ENCODE measurements at regions not wholly inside any gene's neighbourhood (a gene's known extent, or its start where the extent isn't known, plus 50 kb on each side); places are given as distances from the start of the nearest gene placed in this dataset.

- Histone ChIP-seq H3K4me1 (ENCODE audit: control insufficient read depth, extremely low read depth, insufficient read depth, low read length) (no peaks in the 10 kb centered on the region), H2AFZ (ENCODE audit: low read length) (no peak overlapping the region), H3K9me3 (ENCODE audit: control insufficient read depth, insufficient read depth, low read depth, low read length) (no peaks in the 10 kb centered on the region), H3K9ac (ENCODE audit: insufficient read depth, low read length) (no peak overlapping the region), H3K36me3 (ENCODE audit: control insufficient read depth, insufficient read depth, low read length) (no peaks in the 10 kb centered on the region), H4K20me1 (ENCODE audit: control insufficient read depth, extremely low read depth, insufficient read depth, low read length) (no peaks in the 10 kb centered on the region), H3K4me3 (replicated peaks in 1 of 4; ENCODE audit: control extremely low read depth in 1 of 4, insufficient read depth in 1 of 4, low read depth in 3 of 4, low read length in 4 of 4) (no peak overlapping the region), H3K79me2 (ENCODE audit: control insufficient read depth, insufficient read depth, low read length) (no peaks in the 10 kb centered on the region), H3K27ac (ENCODE audit: insufficient read depth, low read length) (no peak overlapping the region), H3K4me2 (ENCODE audit: extremely low read depth, insufficient read depth, low read length) (no peak overlapping the region), H3K27me3 (ENCODE audit: control insufficient read depth, insufficient read depth, low read length) (no peaks in the 10 kb centered on the region)
- TF ChIP-seq EZH2 (IDR thresholded peaks at IDR 0.05; ENCODE audit: low read length, missing control alignments) (no peak), CTCF (conservative IDR thresholded peaks at IDR 0.05 in 1 of 2, IDR thresholded peaks at IDR 0.05 in 1 of 2; ENCODE audit: low read depth in 1 of 2, low read length in 2 of 2) (no peak)
- no peak for DNase-seq (ENCODE audit: low read depth in 2 of 2)
Measured at GRCh38 chr20:22939181-22939580, 95.9 kb upstream of the SSTR4 start.

GRCh38 chr20:22940350-22940749 is 94.8 kb upstream of the SSTR4 start:
- H4K20me1 ChIP-seq (ENCODE audit: control insufficient read depth, extremely low read depth, insufficient read depth, low read length), result no peaks in the 10 kb centered on the region
- no peaks in the 10 kb centered on the region for H3K79me2 ChIP-seq (ENCODE audit: control insufficient read depth, insufficient read depth, low read length)
- H3K36me3 ChIP-seq (ENCODE audit: control insufficient read depth, insufficient read depth, low read length), result no peaks in the 10 kb centered on the region
- TF ChIP-seq EZH2 (IDR thresholded peaks at IDR 0.05; ENCODE audit: low read length, missing control alignments), result no peak
- H3K9ac ChIP-seq (ENCODE audit: insufficient read depth, low read length), result no peak overlapping the region
- DNase-seq (ENCODE audit: low read depth in 2 of 2), result no peak
- H3K4me1 ChIP-seq (ENCODE audit: control insufficient read depth, extremely low read depth, insufficient read depth, low read length), result no peaks in the 10 kb centered on the region
- H3K4me3 ChIP-seq (replicated peaks in 1 of 4; ENCODE audit: control extremely low read depth in 1 of 4, insufficient read depth in 1 of 4, low read depth in 3 of 4, low read length in 4 of 4), result no peak overlapping the region
- no peaks in the 10 kb centered on the region for H3K9me3 ChIP-seq (ENCODE audit: control insufficient read depth, insufficient read depth, low read depth, low read length)
- H3K4me2 ChIP-seq (ENCODE audit: extremely low read depth, insufficient read depth, low read length), result no peak overlapping the region
- no peak overlapping the region for H3K27ac ChIP-seq (ENCODE audit: insufficient read depth, low read length)
- no peak overlapping the region for H2AFZ ChIP-seq (ENCODE audit: low read length)
- H3K27me3 ChIP-seq (ENCODE audit: control insufficient read depth, insufficient read depth, low read length), result no peaks in the 10 kb centered on the region

GRCh38 chr20:22941550-22941949 is 93.6 kb upstream of the SSTR4 start:
- Histone ChIP-seq H3K27me3 (ENCODE audit: control insufficient read depth, insufficient read depth, low read length) (no peaks in the 10 kb centered on the region), H3K9ac (ENCODE audit: insufficient read depth, low read length) (no peak overlapping the region), H3K36me3 (ENCODE audit: control insufficient read depth, insufficient read depth, low read length) (no peaks in the 10 kb centered on the region), H4K20me1 (ENCODE audit: control insufficient read depth, extremely low read depth, insufficient read depth, low read length) (no peaks in the 10 kb centered on the region), H2AFZ (ENCODE audit: low read length) (no peak overlapping the region), H3K79me2 (ENCODE audit: control insufficient read depth, insufficient read depth, low read length) (no peaks in the 10 kb centered on the region), H3K27ac (ENCODE audit: insufficient read depth, low read length) (no peak overlapping the region), H3K4me3 (replicated peaks in 1 of 4; ENCODE audit: control extremely low read depth in 1 of 4, insufficient read depth in 1 of 4, low read depth in 3 of 4, low read length in 4 of 4) (no peak overlapping the region), H3K4me1 (ENCODE audit: control insufficient read depth, extremely low read depth, insufficient read depth, low read length) (no peaks in the 10 kb centered on the region), H3K9me3 (ENCODE audit: control insufficient read depth, insufficient read depth, low read depth, low read length) (no peaks in the 10 kb centered on the region), H3K4me2 (ENCODE audit: extremely low read depth, insufficient read depth, low read length) (no peak overlapping the region)
- TF ChIP-seq CTCF (conservative IDR thresholded peaks at IDR 0.05 in 1 of 2, IDR thresholded peaks at IDR 0.05 in 1 of 2; ENCODE audit: low read depth in 1 of 2, low read length in 2 of 2), result no peak
- no peak for TF ChIP-seq EZH2 (IDR thresholded peaks at IDR 0.05; ENCODE audit: low read length, missing control alignments)
- no peak for DNase-seq (ENCODE audit: low read depth in 2 of 2)
